Thyroid gland (tissue), 4 donors: ENCODE measurements at regions not wholly inside any gene's neighbourhood (a gene's known extent, or its start where the extent isn't known, plus 50 kb on each side); places are given as distances from the start of the nearest gene placed in this dataset.
"Not testable (repeated sequence)": the region's sequence is repeated elsewhere in the genome, so short reads cannot be mapped to it uniquely, and the experiment has no call there.

Experiments
- CTCF ChIP-seq, 6 experiments: fragments of 200-600 bp in 3 of 6; fragments of 450-650 bp in 3 of 6; sonication (generic) in 3 of 6; IDR thresholded peaks; one replicate each; pipeline ENCODE4 v1.5.1; 2016 to 2019; ENCODE audit warnings: antibody characterized with exemption in 6 of 6, mild to moderate bottlenecking in 2 of 6, inconsistent platforms in 1 of 6, moderate library complexity in 1 of 6
- POLR2A ChIP-seq, 2 donors: fragments of 450-650 bp; IDR thresholded peaks; one replicate each; pipeline ENCODE4 v1.6.1; 2017; ENCODE audit warnings: antibody characterized with exemption in 2 of 2, mild to moderate bottlenecking in 2 of 2, moderate library complexity in 1 of 2

- TF ChIP-seq CTCF, POLR2A (IDR thresholded peaks at IDR 0.05): not testable (repeated sequence)
Observed at GRCh38 chr6:68056596-68056995, 578.5 kb upstream of the ADGRB3 start.
